H9 (cell line): ENCODE measurements at regions not wholly inside any gene's neighbourhood (a gene's known extent, or its start where the extent isn't known, plus 50 kb on each side); places are given as distances from the start of the nearest gene placed in this dataset.

Experiments used
- DNase-seq: peaks from one replicate; pipeline ENCODE4 v3.0.0-alpha.2; 2017
- H2AFZ ChIP-seq: one replicate; pipeline ENCODE4 v1.6.1; 2013; ENCODE audit warnings: mild to moderate bottlenecking, low read length, control low read depth, moderate library complexity
- H2AK5ac ChIP-seq: 2 replicates; pipeline ENCODE4 v1.6.1; 2013; ENCODE audit warnings: low read length, control low read depth, mixed read lengths; ENCODE audit not compliant: insufficient read length
- H2BK120ac ChIP-seq: one replicate; pipeline ENCODE4 v1.6.1; 2013; ENCODE audit warnings: low read depth, mild to moderate bottlenecking, low read length, control low read depth, inconsistent platforms; ENCODE audit not compliant: poor library complexity, severe bottlenecking
- H2BK12ac ChIP-seq: 2 replicates; pipeline ENCODE4 v1.6.1; 2013; ENCODE audit warnings: low read length, control low read depth, mixed read lengths, low read depth; ENCODE audit not compliant: insufficient read length
- H2BK15ac ChIP-seq: 2 replicates; pipeline ENCODE4 v1.6.1; 2013; ENCODE audit warnings: low read depth, low read length, control low read depth
- H2BK20ac ChIP-seq: one replicate; pipeline ENCODE4 v1.6.1; 2013; ENCODE audit warnings: low read depth, mild to moderate bottlenecking, low read length, control low read depth, inconsistent platforms; ENCODE audit not compliant: poor library complexity, severe bottlenecking
- H2BK5ac ChIP-seq: 2 replicates; pipeline ENCODE4 v1.6.1; 2013; ENCODE audit warnings: low read length, control low read depth, mixed read lengths; ENCODE audit not compliant: insufficient read length
- H3K14ac ChIP-seq: 2 replicates; pipeline ENCODE4 v1.6.1; 2013; ENCODE audit warnings: low read length, control low read depth; ENCODE audit not compliant: insufficient read depth
- H3K18ac ChIP-seq: 2 replicates; pipeline ENCODE4 v1.6.1; 2013; ENCODE audit warnings: low read depth, mild to moderate bottlenecking, mixed read lengths, low read length, control low read depth; ENCODE audit not compliant: insufficient read length
- H3K23ac ChIP-seq: 2 replicates; pipeline ENCODE4 v1.6.1; 2013; ENCODE audit warnings: low read length, control low read depth, mixed read lengths, low read depth; ENCODE audit not compliant: insufficient read length
- H3K23me2 ChIP-seq: 2 replicates; pipeline ENCODE4 v1.6.1; 2013; ENCODE audit warnings: low read depth, mild to moderate bottlenecking, mixed read lengths, low read length, control low read depth; ENCODE audit not compliant: insufficient read length, poor library complexity, severe bottlenecking
- H3K27ac ChIP-seq: 2 replicates; pipeline ENCODE4 v1.5.1; 2013; ENCODE audit warnings: low read length, control low read depth, mixed read lengths, low read depth; ENCODE audit not compliant: insufficient read length
- H3K27me3 ChIP-seq: 2 replicates; pipeline ENCODE4 v1.6.1; 2013; ENCODE audit warnings: low read length, control low read depth, inconsistent platforms; ENCODE audit not compliant: insufficient read depth
- H3K4ac ChIP-seq: 2 replicates; pipeline ENCODE4 v1.6.1; 2013; ENCODE audit warnings: low read depth, mild to moderate bottlenecking, control low read depth, inconsistent platforms, low read length, moderate library complexity
- H3K4me1 ChIP-seq: 2 replicates; pipeline ENCODE4 v1.6.1; 2013; ENCODE audit warnings: low read length, control low read depth, inconsistent platforms; ENCODE audit not compliant: insufficient read depth
- H3K4me2 ChIP-seq: 2 replicates; pipeline ENCODE4 v1.6.1; 2013; ENCODE audit warnings: low read length, control low read depth, mixed read lengths; ENCODE audit not compliant: insufficient read length, insufficient read depth
- H3K56ac ChIP-seq: 2 replicates; pipeline ENCODE4 v1.6.1; 2013; ENCODE audit warnings: low read depth, mild to moderate bottlenecking, mixed read lengths, low read length, control low read depth; ENCODE audit not compliant: insufficient read length
- H3K79me1 ChIP-seq: 2 replicates; pipeline ENCODE4 v1.6.1; 2013; ENCODE audit warnings: low read depth, mild to moderate bottlenecking, moderate library complexity, low read length, control low read depth, inconsistent platforms; ENCODE audit not compliant: insufficient read depth, poor library complexity, severe bottlenecking
- H3K79me2 ChIP-seq: 2 replicates; pipeline ENCODE4 v1.6.1; 2013; ENCODE audit warnings: low read length, control low read depth, inconsistent platforms; ENCODE audit not compliant: insufficient read depth
- H3K9ac ChIP-seq: 2 replicates; pipeline ENCODE4 v1.6.1; 2013; ENCODE audit warnings: low read length, control low read depth, mixed read lengths; ENCODE audit not compliant: insufficient read length; ENCODE audit errors: extremely low read depth
- H3K9me3 ChIP-seq: one replicate; pipeline ENCODE4 v1.6.1; 2013; ENCODE audit warnings: low read depth, low read length, inconsistent platforms; ENCODE audit not compliant: control insufficient read depth
- H3T11ph ChIP-seq: one replicate; pipeline ENCODE4 v1.6.1; 2013; ENCODE audit warnings: mild to moderate bottlenecking, low read length, control low read depth, inconsistent platforms
- H4K20me1 ChIP-seq: one replicate; pipeline ENCODE4 v1.6.1; 2013; ENCODE audit not compliant: control insufficient read depth, insufficient read length, insufficient read depth
- H4K5ac ChIP-seq: 2 replicates; pipeline ENCODE4 v1.6.1; 2013; ENCODE audit warnings: low read depth, mild to moderate bottlenecking, mixed read lengths, low read length, control low read depth; ENCODE audit not compliant: insufficient read length
- H4K8ac ChIP-seq: replicated peaks from 2 replicates; pipeline ENCODE4 v1.6.1; 2013; ENCODE audit warnings: low read length, control low read depth, mixed read lengths, low read depth; ENCODE audit not compliant: insufficient read length
- H4K91ac ChIP-seq: 2 replicates; pipeline ENCODE4 v1.6.1; 2013; ENCODE audit warnings: low read depth, mild to moderate bottlenecking, moderate library complexity, mixed read lengths, low read length, control low read depth; ENCODE audit not compliant: insufficient read length
- H3K27ac Mint-ChIP-seq, 3 experiments: 2 replicates in 2 of 3; 3 replicates in 1 of 3; pipeline ENCODE4 v1.8.0; 2020 to 2021; ENCODE audit warnings: mixed read lengths in 3 of 3, mild to moderate bottlenecking in 1 of 3, moderate library complexity in 1 of 3
- H3K27me3 Mint-ChIP-seq: 2 replicates; pipeline ENCODE4 v1.8.0; 2021; ENCODE audit warnings: low read depth, mild to moderate bottlenecking, moderate library complexity, mixed read lengths
- H3K36me3 Mint-ChIP-seq, 3 experiments: 2 replicates in 2 of 3; 3 replicates in 1 of 3; pipeline ENCODE4 v1.8.0; 2020 to 2021; ENCODE audit warnings: low read depth in 3 of 3, mixed read lengths in 3 of 3; ENCODE audit not compliant: insufficient read depth in 1 of 3
- H3K4me1 Mint-ChIP-seq, 2 experiments: 2 replicates each; pipeline ENCODE4 v1.8.0; 2020; ENCODE audit warnings: mixed read lengths in 2 of 2
- H3K4me3 Mint-ChIP-seq, 2 experiments: 2 replicates in 1 of 2; 3 replicates in 1 of 2; pipeline ENCODE4 v1.8.0; 2020 to 2021; ENCODE audit warnings: mild to moderate bottlenecking in 2 of 2, mixed read lengths in 2 of 2, moderate library complexity in 1 of 2
- H3K9me3 Mint-ChIP-seq, 2 experiments: 2 replicates in 1 of 2; 3 replicates in 1 of 2; pipeline ENCODE4 v1.8.0; 2020; ENCODE audit warnings: mild to moderate bottlenecking in 2 of 2, mixed read lengths in 2 of 2, moderate library complexity in 1 of 2
- CTCF ChIP-seq: fragments of 200-600 bp; sonication (generic); conservative IDR thresholded peaks from 3 replicates; pipeline ENCODE4 v1.8.0; 2021; ENCODE audit warnings: antibody characterized with exemption, mild to moderate bottlenecking
- WGBS: extraction: QIAGEN DNeasy Blood & Tissue Kit; methylation state at CpG from one replicate; pipeline ENCODE4 v1.1.7; 2013; ENCODE audit warnings: missing lambda C conversion rate, low lambda C conversion rate, mixed read lengths; ENCODE audit not compliant: insufficient read length; ENCODE audit errors: extremely low coverage; 5-methylcytosine and 5-hydroxymethylcytosine counted together

GRCh38 chr4:4672402-4672801 lies 130.6 kb upstream of the STX18 start:
- H2BK5ac ChIP-seq, result no peak overlapping the region
- no peak overlapping the region for H2BK120ac ChIP-seq
- no peak overlapping the region for H3K23ac ChIP-seq
- Mint-ChIP-seq H3K36me3 (peaks cover 0 to 3% (median 0%) of the 10 kb centered on the region in 3 experiments; a peak in 2 of 7 replicates), H3K9me3 (no peaks in the 10 kb centered on the region; a peak in 1 of 5 replicates), H3K4me1 (peaks cover 42 to 46% of the 10 kb centered on the region in 2 experiments), H3K4me3 (no peak overlapping the region), H3K27ac (no peak overlapping the region), H3K27me3 (peaks cover 16% of the 10 kb centered on the region)
- no peak overlapping the region for H3K18ac ChIP-seq
- H3K27me3 ChIP-seq, result no peaks in the 10 kb centered on the region
- no CpG with 5 or more reads among the region's 8 CpGs for WGBS
- no peak overlapping the region for H2AFZ ChIP-seq
- no peak overlapping the region for H2BK20ac ChIP-seq
- peaks cover 9% of the 10 kb centered on the region; the same call in 1 of the 2 replicates for H3K4me1 ChIP-seq
- no peak overlapping the region for H3K4me2 ChIP-seq
- no peak overlapping the region for H3K56ac ChIP-seq
- H2BK12ac ChIP-seq, result no peak overlapping the region
- no peak for TF ChIP-seq CTCF
- no peaks in the 10 kb centered on the region for H3K79me1 ChIP-seq
- H2AK5ac ChIP-seq, result no peak overlapping the region
- no peaks in the 10 kb centered on the region for H3K9me3 ChIP-seq
- no peak overlapping the region for H4K91ac ChIP-seq
- H3K23me2 ChIP-seq, result peaks cover 3% of the 10 kb centered on the region
- H3K79me2 ChIP-seq, result no peaks in the 10 kb centered on the region
- no peak overlapping the region for H3K27ac ChIP-seq
- no peak overlapping the region for H3K9ac ChIP-seq
- H2BK15ac ChIP-seq, result no peak overlapping the region
- no peak for DNase-seq
- no peak overlapping the region for H3T11ph ChIP-seq
- H4K20me1 ChIP-seq, result no peaks in the 10 kb centered on the region
- no peak overlapping the region for H4K8ac ChIP-seq
- no peak overlapping the region for H3K14ac ChIP-seq
- no peak overlapping the region for H4K5ac ChIP-seq
- H3K4ac ChIP-seq, result no peak overlapping the region
